ENCODE measurements at regions not wholly inside any gene's neighbourhood (a gene's known extent, or its start where the extent isn't known, plus 50 kb on each side); places are given as distances from the start of the nearest gene placed in this dataset.
A peak's percentile ranks its signal among the peaks of the same experiment; 100 is the strongest.

GRCh38 chr11:128236506-128237498, 350.6 kb downstream of the ETS1 start:
- H3K9me3 Mint-ChIP-seq (ENCODE audit: low read depth), result peaks cover 2% of the 10 kb centered on the region
- no peaks in the 10 kb centered on the region for H3K36me3 Mint-ChIP-seq (ENCODE audit: low read depth)
- H3K27ac Mint-ChIP-seq (ENCODE audit: unreplicated experiment), result no peak overlapping the region
- DNase-seq (ENCODE audit: low spot score), result no peak
- TF ChIP-seq, protein P1, sequence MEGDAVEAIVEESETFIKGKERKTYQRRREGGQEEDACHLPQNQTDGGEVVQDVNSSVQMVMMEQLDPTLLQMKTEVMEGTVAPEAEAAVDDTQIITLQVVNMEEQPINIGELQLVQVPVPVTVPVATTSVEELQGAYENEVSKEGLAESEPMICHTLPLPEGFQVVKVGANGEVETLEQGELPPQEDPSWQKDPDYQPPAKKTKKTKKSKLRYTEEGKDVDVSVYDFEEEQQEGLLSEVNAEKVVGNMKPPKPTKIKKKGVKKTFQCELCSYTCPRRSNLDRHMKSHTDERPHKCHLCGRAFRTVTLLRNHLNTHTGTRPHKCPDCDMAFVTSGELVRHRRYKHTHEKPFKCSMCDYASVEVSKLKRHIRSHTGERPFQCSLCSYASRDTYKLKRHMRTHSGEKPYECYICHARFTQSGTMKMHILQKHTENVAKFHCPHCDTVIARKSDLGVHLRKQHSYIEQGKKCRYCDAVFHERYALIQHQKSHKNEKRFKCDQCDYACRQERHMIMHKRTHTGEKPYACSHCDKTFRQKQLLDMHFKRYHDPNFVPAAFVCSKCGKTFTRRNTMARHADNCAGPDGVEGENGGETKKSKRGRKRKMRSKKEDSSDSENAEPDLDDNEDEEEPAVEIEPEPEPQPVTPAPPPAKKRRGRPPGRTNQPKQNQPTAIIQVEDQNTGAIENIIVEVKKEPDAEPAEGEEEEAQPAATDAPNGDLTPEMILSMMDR (IDR thresholded peaks at IDR 0.05), result no peak
- H3K27me3 Mint-ChIP-seq (ENCODE audit: low read depth), result no peaks in the 10 kb centered on the region
- H3K4me3 Mint-ChIP-seq (ENCODE audit: unreplicated experiment), result no peak overlapping the region
- peaks cover 37% of the 10 kb centered on the region for H3K4me1 Mint-ChIP-seq (ENCODE audit: low read depth)

DNA sequence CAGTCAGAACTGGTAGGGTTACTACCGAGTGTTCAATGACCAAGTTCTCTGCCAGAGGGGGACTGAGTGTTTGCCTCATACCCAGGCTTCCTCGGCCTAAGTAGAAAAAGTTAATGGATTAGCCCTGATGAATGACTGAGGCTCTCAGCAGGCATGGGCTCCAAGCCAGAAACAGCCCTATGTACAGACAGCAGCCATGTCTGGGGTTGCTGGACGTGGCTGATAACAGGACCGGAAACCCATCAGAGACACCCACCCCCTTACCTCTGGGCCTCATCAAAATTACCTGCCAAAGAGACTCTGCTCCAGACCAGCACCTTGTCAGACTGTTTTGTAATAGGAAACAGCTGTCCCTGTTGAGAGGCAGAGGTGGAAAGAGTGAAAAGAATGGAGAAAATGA, 351.4 kb downstream of the ETS1 start:
- Mint-ChIP-seq H3K4me1 (ENCODE audit: low read depth) (peaks cover 33% of the 10 kb centered on the region), H3K27ac (ENCODE audit: unreplicated experiment) (peak overlapping the region; percentile 18), H3K36me3 (ENCODE audit: low read depth) (no peaks in the 10 kb centered on the region), H3K9me3 (ENCODE audit: low read depth) (peaks cover 3% of the 10 kb centered on the region), H3K27me3 (ENCODE audit: low read depth) (no peaks in the 10 kb centered on the region), H3K4me3 (ENCODE audit: unreplicated experiment) (no peak overlapping the region)
- TF ChIP-seq, protein P1 (IDR thresholded peaks at IDR 0.05), result no peak
- no peak for DNase-seq (ENCODE audit: low spot score)

- no peak overlapping the region for H3K4me3 Mint-ChIP-seq (ENCODE audit: unreplicated experiment)
- peaks cover 3% of the 10 kb centered on the region for H3K9me3 Mint-ChIP-seq (ENCODE audit: low read depth)
- no peaks in the 10 kb centered on the region for H3K27me3 Mint-ChIP-seq (ENCODE audit: low read depth)
- no peaks in the 10 kb centered on the region for H3K36me3 Mint-ChIP-seq (ENCODE audit: low read depth)
- peaks cover 28% of the 10 kb centered on the region for H3K4me1 Mint-ChIP-seq (ENCODE audit: low read depth)
- peak overlapping the region; percentile 18 for H3K27ac Mint-ChIP-seq (ENCODE audit: unreplicated experiment)
- no peak for DNase-seq (ENCODE audit: low spot score)
- TF ChIP-seq, protein P1 (IDR thresholded peaks at IDR 0.05), result no peak
These were observed 351.9 kb downstream of the ETS1 start for GRCh38 chr11:128235426-128235825.

DNA sequence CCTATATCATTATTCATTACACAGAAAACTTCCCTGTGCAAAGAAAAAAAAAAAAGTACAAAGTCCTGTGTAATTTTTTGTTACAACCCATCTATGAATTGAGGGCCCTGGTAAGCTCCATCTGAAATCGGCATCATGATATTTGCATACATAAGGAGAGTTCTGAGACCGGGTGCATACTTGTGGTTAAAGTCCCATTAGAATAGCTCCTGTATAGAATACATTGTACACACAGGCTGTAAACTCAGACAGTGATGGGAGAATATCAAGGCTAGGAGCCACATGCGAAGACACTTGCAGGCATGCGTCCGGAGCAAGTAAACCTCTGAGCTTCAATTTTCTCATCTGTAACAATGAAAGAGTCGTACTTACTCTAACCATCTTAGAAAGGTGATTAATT, 353.2 kb downstream of the ETS1 start:
- Mint-ChIP-seq H3K27me3 (ENCODE audit: low read depth) (no peaks in the 10 kb centered on the region), H3K4me3 (ENCODE audit: unreplicated experiment) (no peak overlapping the region), H3K27ac (ENCODE audit: unreplicated experiment) (no peak overlapping the region), H3K9me3 (ENCODE audit: low read depth) (peaks cover 3% of the 10 kb centered on the region), H3K36me3 (ENCODE audit: low read depth) (no peaks in the 10 kb centered on the region), H3K4me1 (ENCODE audit: low read depth) (peaks cover 29% of the 10 kb centered on the region)
- TF ChIP-seq, protein P1 (IDR thresholded peaks at IDR 0.05), result no peak
- DNase-seq (ENCODE audit: low spot score), result no peak

GRCh38 chr11:128232588-128232987, 354.8 kb downstream of the ETS1 start:
- Mint-ChIP-seq H3K4me1 (ENCODE audit: low read depth) (peaks cover 36% of the 10 kb centered on the region), H3K4me3 (ENCODE audit: unreplicated experiment) (no peak overlapping the region)

More at GRCh38 chr11:128232588-128232987, 354.8 kb downstream of the ETS1 start:
- Mint-ChIP-seq H3K9me3 (ENCODE audit: low read depth) (peaks cover 5% of the 10 kb centered on the region), H3K36me3 (ENCODE audit: low read depth) (no peaks in the 10 kb centered on the region), H3K27me3 (ENCODE audit: low read depth) (no peaks in the 10 kb centered on the region), H3K27ac (ENCODE audit: unreplicated experiment) (no peak overlapping the region)
- no peak for DNase-seq (ENCODE audit: low spot score)
- TF ChIP-seq, protein P1 (IDR thresholded peaks at IDR 0.05), result no peak
